HepG2 (cell line): ENCODE measurements at regions not wholly inside any gene's neighbourhood (a gene's known extent, or its start where the extent isn't known, plus 50 kb on each side); places are given as distances from the start of the nearest gene placed in this dataset.

Experiments used
- ATRX ChIP-seq: sonication (generic); formaldehyde crosslinking; IDR thresholded peaks from 2 replicates; pipeline ENCODE4 v1.4.0; 2020; ENCODE audit warnings: missing genetic modification reagents, borderline replicate concordance
- CREB1 ChIP-seq, 2 experiments: fragments of 450-650 bp in 1 of 2; IDR thresholded peaks; 2 replicates each; pipeline ENCODE4 v1.6.1; 2016 to 2017; ENCODE audit warnings: control low read depth in 1 of 2, mild to moderate bottlenecking in 1 of 2, missing compliant biosample characterization in 1 of 2, missing genetic modification characterization in 1 of 2
- FOXK2 ChIP-seq: fragments of 450-650 bp; IDR thresholded peaks from 2 replicates; pipeline ENCODE4 v1.6.1; 2016
- ZNF138 ChIP-seq: sonication (generic); formaldehyde crosslinking; IDR thresholded peaks from 2 replicates; pipeline ENCODE4 v1.5.0; 2020; ENCODE audit warnings: mild to moderate bottlenecking, low read depth, missing genetic modification reagents
- TF ChIP-seq, protein P1 (sequence below), 2 experiments: fragments of 450-650 bp in 1 of 2; sonication (generic) in 1 of 2; formaldehyde crosslinking in 1 of 2; IDR thresholded peaks; 2 replicates each; pipeline versions ENCODE4 v1.6.1 to v1.8.0; 2016 to 2022; ENCODE audit warnings: antibody characterized with exemption in 1 of 2, mild to moderate bottlenecking in 1 of 2, missing genetic modification reagents in 1 of 2

DNA sequence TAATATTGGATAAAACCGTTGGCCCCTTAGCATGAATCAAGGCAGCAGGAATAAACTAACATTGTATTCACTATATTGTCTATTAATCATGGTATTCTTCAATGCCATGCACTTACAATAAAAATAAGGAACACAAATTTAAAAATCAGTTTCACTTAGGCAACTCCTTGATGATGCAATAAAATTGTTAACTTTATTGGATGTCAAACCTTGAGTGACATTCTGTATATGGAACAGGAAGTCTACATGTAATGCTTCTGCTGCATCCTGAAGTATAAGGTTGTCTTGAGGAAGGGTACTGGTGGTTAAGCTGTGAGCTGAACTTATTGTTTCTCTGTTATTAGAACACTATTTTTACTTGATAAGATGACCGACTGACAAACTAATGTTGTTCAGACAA, 605.5 kb downstream of the SATB2 start:
- no peak for TF ChIP-seq FOXK2
- no peak for TF ChIP-seq ZNF138 (CRISPR knock-in tag)
- TF ChIP-seq ATRX (CRISPR knock-in tag): no peak
- TF ChIP-seq CREB1 (IDR thresholded peaks at IDR 0.05): no peak
- no peak for TF ChIP-seq CREB1 (CRISPR knock-in tag; IDR thresholded peaks at IDR 0.05)
- TF ChIP-seq, protein P1, sequence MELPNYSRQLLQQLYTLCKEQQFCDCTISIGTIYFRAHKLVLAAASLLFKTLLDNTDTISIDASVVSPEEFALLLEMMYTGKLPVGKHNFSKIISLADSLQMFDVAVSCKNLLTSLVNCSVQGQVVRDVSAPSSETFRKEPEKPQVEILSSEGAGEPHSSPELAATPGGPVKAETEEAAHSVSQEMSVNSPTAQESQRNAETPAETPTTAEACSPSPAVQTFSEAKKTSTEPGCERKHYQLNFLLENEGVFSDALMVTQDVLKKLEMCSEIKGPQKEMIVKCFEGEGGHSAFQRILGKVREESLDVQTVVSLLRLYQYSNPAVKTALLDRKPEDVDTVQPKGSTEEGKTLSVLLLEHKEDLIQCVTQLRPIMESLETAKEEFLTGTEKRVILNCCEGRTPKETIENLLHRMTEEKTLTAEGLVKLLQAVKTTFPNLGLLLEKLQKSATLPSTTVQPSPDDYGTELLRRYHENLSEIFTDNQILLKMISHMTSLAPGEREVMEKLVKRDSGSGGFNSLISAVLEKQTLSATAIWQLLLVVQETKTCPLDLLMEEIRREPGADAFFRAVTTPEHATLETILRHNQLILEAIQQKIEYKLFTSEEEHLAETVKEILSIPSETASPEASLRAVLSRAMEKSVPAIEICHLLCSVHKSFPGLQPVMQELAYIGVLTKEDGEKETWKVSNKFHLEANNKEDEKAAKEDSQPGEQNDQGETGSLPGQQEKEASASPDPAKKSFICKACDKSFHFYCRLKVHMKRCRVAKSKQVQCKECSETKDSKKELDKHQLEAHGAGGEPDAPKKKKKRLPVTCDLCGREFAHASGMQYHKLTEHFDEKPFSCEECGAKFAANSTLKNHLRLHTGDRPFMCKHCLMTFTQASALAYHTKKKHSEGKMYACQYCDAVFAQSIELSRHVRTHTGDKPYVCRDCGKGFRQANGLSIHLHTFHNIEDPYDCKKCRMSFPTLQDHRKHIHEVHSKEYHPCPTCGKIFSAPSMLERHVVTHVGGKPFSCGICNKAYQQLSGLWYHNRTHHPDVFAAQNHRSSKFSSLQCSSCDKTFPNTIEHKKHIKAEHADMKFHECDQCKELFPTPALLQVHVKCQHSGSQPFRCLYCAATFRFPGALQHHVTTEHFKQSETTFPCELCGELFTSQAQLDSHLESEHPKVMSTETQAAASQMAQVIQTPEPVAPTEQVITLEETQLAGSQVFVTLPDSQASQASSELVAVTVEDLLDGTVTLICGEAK (IDR thresholded peaks at IDR 0.05): no peak
- TF ChIP-seq, protein P1 (CRISPR knock-in tag; IDR thresholded peaks at IDR 0.05): no peak
